ENCODE measurements at regions not wholly inside any gene's neighbourhood (a gene's known extent, or its start where the extent isn't known, plus 50 kb on each side); places are given as distances from the start of the nearest gene placed in this dataset.
"Not testable (repeated sequence)": the region's sequence is repeated elsewhere in the genome, so short reads cannot be mapped to it uniquely, and the experiment has no call there.

GRCh38 chr6:133136177-133136880 lies 104.8 kb upstream of the EYA4 start:
- no peak for TF ChIP-seq EZH2phosphoT487 (IDR thresholded peaks at IDR 0.05; ENCODE audit: low read length)
- TF ChIP-seq CTCF (IDR thresholded peaks at IDR 0.05; ENCODE audit: low read length) = no peak
- TF ChIP-seq EZH2 (optimal IDR thresholded peaks at IDR 0.05; ENCODE audit: low read depth, low read length) = no peak

GRCh38 chr6:133147470-133148184 lies 93.5 kb upstream of the EYA4 start:
- H3K27me3 ChIP-seq (replicated peaks; ENCODE audit: insufficient read depth, low read length); DNase-seq; H3K4me3 ChIP-seq (ENCODE audit: low read length); H3K9ac ChIP-seq (ENCODE audit: low read length); H3K4me1 ChIP-seq (ENCODE audit: low read length); H3K79me2 ChIP-seq (ENCODE audit: low read length); H3K9me2 ChIP-seq (replicated peaks; ENCODE audit: insufficient read depth, low read length); H2AFZ ChIP-seq (ENCODE audit: low read length); H3K4me2 ChIP-seq (ENCODE audit: low read depth, low read length); H3K9me3 ChIP-seq (replicated peaks; ENCODE audit: insufficient read depth, low read length); H4K20me1 ChIP-seq (ENCODE audit: insufficient read depth, low read length); H3F3A ChIP-seq (ENCODE audit: insufficient read depth, low read length); H3K27ac ChIP-seq (ENCODE audit: low read length); H3K36me3 ChIP-seq (replicated peaks; ENCODE audit: insufficient read depth, low read length): not testable (repeated sequence)

More at GRCh38 chr6:133136177-133136880, 104.8 kb upstream of the EYA4 start:
- Histone ChIP-seq H3K27me3 (replicated peaks; ENCODE audit: insufficient read depth, low read length) (no peaks in the 10 kb centered on the region), H4K20me1 (ENCODE audit: insufficient read depth, low read length) (no peaks in the 10 kb centered on the region), H2AFZ (ENCODE audit: low read length) (no peak overlapping the region), H3K9me3 (replicated peaks; ENCODE audit: insufficient read depth, low read length) (no peaks in the 10 kb centered on the region), H3K27ac (ENCODE audit: low read length) (no peak overlapping the region), H3K4me3 (ENCODE audit: low read length) (no peak overlapping the region), H3K9ac (ENCODE audit: low read length) (no peak overlapping the region), H3K9me2 (replicated peaks; ENCODE audit: insufficient read depth, low read length) (no peaks in the 10 kb centered on the region), H3K4me1 (ENCODE audit: low read length) (no peaks in the 10 kb centered on the region), H3K79me2 (ENCODE audit: low read length) (no peaks in the 10 kb centered on the region), H3F3A (ENCODE audit: insufficient read depth, low read length) (no peaks in the 10 kb centered on the region), H3K4me2 (ENCODE audit: low read depth, low read length) (no peak overlapping the region), H3K36me3 (replicated peaks; ENCODE audit: insufficient read depth, low read length) (no peaks in the 10 kb centered on the region)
- DNase-seq = no peak

GRCh38 chr6:133156689-133157088 lies 84.5 kb upstream of the EYA4 start:
- Histone ChIP-seq H3K27ac (ENCODE audit: low read length) (no peak overlapping the region), H3K9ac (ENCODE audit: low read length) (no peak overlapping the region), H3F3A (ENCODE audit: insufficient read depth, low read length) (no peaks in the 10 kb centered on the region), H3K36me3 (replicated peaks; ENCODE audit: insufficient read depth, low read length) (no peaks in the 10 kb centered on the region), H3K4me3 (ENCODE audit: low read length) (no peak overlapping the region), H3K27me3 (replicated peaks; ENCODE audit: insufficient read depth, low read length) (no peaks in the 10 kb centered on the region), H2AFZ (ENCODE audit: low read length) (no peak overlapping the region), H3K9me3 (replicated peaks; ENCODE audit: insufficient read depth, low read length) (no peaks in the 10 kb centered on the region), H3K79me2 (ENCODE audit: low read length) (no peaks in the 10 kb centered on the region), H4K20me1 (ENCODE audit: insufficient read depth, low read length) (no peaks in the 10 kb centered on the region), H3K4me1 (ENCODE audit: low read length) (no peaks in the 10 kb centered on the region), H3K9me2 (replicated peaks; ENCODE audit: insufficient read depth, low read length) (no peaks in the 10 kb centered on the region), H3K4me2 (ENCODE audit: low read depth, low read length) (no peak overlapping the region)
- DNase-seq = no peak
- no peak for TF ChIP-seq CTCF (IDR thresholded peaks at IDR 0.05; ENCODE audit: low read length)
- TF ChIP-seq EZH2 (optimal IDR thresholded peaks at IDR 0.05; ENCODE audit: low read depth, low read length) = no peak
- TF ChIP-seq EZH2phosphoT487 (IDR thresholded peaks at IDR 0.05; ENCODE audit: low read length) = no peak

- TF ChIP-seq CTCF (IDR thresholded peaks at IDR 0.05; ENCODE audit: low read length) (no peak), EZH2 (optimal IDR thresholded peaks at IDR 0.05; ENCODE audit: low read depth, low read length) (no peak), EZH2phosphoT487 (IDR thresholded peaks at IDR 0.05; ENCODE audit: low read length) (no peak)
- no peak overlapping the region for H3K4me2 ChIP-seq (ENCODE audit: low read depth, low read length)
- no peak for DNase-seq
- H4K20me1 ChIP-seq (ENCODE audit: insufficient read depth, low read length) = no peaks in the 10 kb centered on the region
- H3F3A ChIP-seq (ENCODE audit: insufficient read depth, low read length) = no peaks in the 10 kb centered on the region
- no peaks in the 10 kb centered on the region for H3K9me2 ChIP-seq (replicated peaks; ENCODE audit: insufficient read depth, low read length)
- H3K9me3 ChIP-seq (replicated peaks; ENCODE audit: insufficient read depth, low read length) = no peaks in the 10 kb centered on the region
- no peaks in the 10 kb centered on the region for H3K27me3 ChIP-seq (replicated peaks; ENCODE audit: insufficient read depth, low read length)
- no peak overlapping the region for H3K27ac ChIP-seq (ENCODE audit: low read length)
- H3K9ac ChIP-seq (ENCODE audit: low read length) = no peak overlapping the region
- H3K4me1 ChIP-seq (ENCODE audit: low read length) = no peaks in the 10 kb centered on the region
- H3K36me3 ChIP-seq (replicated peaks; ENCODE audit: insufficient read depth, low read length) = no peaks in the 10 kb centered on the region
- H3K79me2 ChIP-seq (ENCODE audit: low read length) = no peaks in the 10 kb centered on the region
- no peak overlapping the region for H3K4me3 ChIP-seq (ENCODE audit: low read length)
- no peak overlapping the region for H2AFZ ChIP-seq (ENCODE audit: low read length)
Observed at GRCh38 chr6:133157995-133158394, 83.2 kb upstream of the EYA4 start.
